ENCODE measurements at regions not wholly inside any gene's neighbourhood (a gene's known extent, or its start where the extent isn't known, plus 50 kb on each side); places are given as distances from the start of the nearest gene placed in this dataset.

- FAIRE-seq, result peak; percentile 85
- peak; percentile 53 for DNase-seq (ENCODE audit: insufficient read length, low spot score)
- TF ChIP-seq POLR2AphosphoS5 (IDR thresholded peaks at IDR 0.05; ENCODE audit: low read depth, low read length), result no peak
- TF ChIP-seq TAF1 (IDR thresholded peaks at IDR 0.05; ENCODE audit: low read depth, low read length), result no peak
- TF ChIP-seq PAX5 (IDR thresholded peaks at IDR 0.05; ENCODE audit: insufficient read depth, low read length, severe bottlenecking), result no peak
- TF ChIP-seq POU2F2 (IDR thresholded peaks at IDR 0.05; ENCODE audit: low read depth, low read length), result no peak
- TF ChIP-seq POLR2A (IDR thresholded peaks at IDR 0.05; ENCODE audit: low read depth, low read length), result no peak
- no peak for TF ChIP-seq SPI1 (IDR thresholded peaks at IDR 0.05; ENCODE audit: low read depth, low read length)
Observed at GRCh38 chr2:8456151-8457091, 225.4 kb upstream of the ID2 start.

DNA sequence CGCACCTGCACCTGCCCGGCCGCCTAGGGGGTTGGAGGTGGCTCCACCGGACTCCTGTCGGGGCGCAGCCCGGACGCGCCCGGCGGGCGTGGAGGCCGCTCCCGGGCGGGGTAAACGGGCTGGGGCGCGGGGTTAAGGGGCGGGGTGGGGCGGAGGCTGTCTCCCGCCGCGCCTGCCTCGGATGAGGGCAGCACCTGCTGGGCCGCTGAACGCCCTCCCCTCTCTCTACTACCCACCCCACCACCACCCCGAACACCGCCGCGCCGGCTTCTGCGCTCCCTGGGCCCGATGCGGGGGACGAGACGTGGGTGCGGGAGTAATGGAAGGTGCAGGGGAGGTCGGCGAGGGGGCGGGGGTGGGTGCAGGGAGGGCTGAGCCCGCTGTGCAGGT is 224.8 kb upstream of the ID2 start:
- DNase-seq (ENCODE audit: insufficient read length, low spot score) (no peak), FAIRE-seq (no peak)
- no peak for TF ChIP-seq SPI1 (IDR thresholded peaks at IDR 0.05; ENCODE audit: low read depth, low read length)
- no peak for TF ChIP-seq POU2F2 (IDR thresholded peaks at IDR 0.05; ENCODE audit: low read depth, low read length)
- no peak for TF ChIP-seq PAX5 (IDR thresholded peaks at IDR 0.05; ENCODE audit: insufficient read depth, low read length, severe bottlenecking)
- TF ChIP-seq POLR2AphosphoS5 (IDR thresholded peaks at IDR 0.05; ENCODE audit: low read depth, low read length), result no peak
- TF ChIP-seq TAF1 (IDR thresholded peaks at IDR 0.05; ENCODE audit: low read depth, low read length), result no peak
- TF ChIP-seq POLR2A (IDR thresholded peaks at IDR 0.05; ENCODE audit: low read depth, low read length), result no peak

DNA sequence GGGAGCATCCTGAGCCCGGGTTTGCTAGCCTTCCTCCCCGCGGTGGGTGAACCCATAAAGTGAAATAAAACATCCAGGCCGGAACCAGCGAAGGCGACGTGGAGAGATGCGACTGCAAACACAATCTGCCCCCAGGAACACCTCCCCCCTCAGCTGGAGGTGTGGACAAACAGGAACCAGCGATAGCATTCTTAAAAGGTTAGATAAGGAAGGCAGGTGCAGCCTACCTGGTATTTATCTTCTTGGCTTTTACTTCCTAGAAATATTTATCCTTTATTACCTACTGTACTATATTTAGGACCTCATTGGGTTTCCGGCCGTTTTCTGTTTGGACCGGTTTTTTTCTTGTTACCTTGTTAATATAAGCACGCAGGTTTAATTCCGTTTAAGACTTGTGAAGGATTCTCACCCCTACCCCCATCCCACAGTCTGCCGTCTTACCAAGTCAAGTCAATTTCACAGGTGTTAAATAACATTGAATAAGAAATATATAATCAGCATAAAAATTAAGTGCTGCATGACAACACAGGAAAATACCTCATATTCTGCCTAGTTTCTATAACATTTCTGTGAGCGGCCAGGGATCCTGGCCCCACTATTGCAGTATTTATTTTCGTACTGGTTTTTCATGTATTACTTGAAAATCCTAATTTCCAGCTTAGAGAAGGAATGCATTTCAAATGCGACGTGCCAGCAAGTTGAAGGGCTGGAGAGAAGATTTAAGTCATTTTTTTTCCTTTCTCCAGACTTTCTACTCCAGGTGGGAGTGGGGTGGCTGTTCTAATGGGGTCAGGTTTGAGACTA is 224.0 kb upstream of the ID2 start:
- TF ChIP-seq POLR2AphosphoS5 (IDR thresholded peaks at IDR 0.05; ENCODE audit: low read depth, low read length) (no peak), POLR2A (IDR thresholded peaks at IDR 0.05; ENCODE audit: low read depth, low read length) (no peak), TAF1 (IDR thresholded peaks at IDR 0.05; ENCODE audit: low read depth, low read length) (no peak), PAX5 (IDR thresholded peaks at IDR 0.05; ENCODE audit: insufficient read depth, low read length, severe bottlenecking) (no peak), POU2F2 (IDR thresholded peaks at IDR 0.05; ENCODE audit: low read depth, low read length) (no peak), SPI1 (IDR thresholded peaks at IDR 0.05; ENCODE audit: low read depth, low read length) (no peak)
- DNase-seq (ENCODE audit: insufficient read length, low spot score) (no peak), FAIRE-seq (no peak)

DNA sequence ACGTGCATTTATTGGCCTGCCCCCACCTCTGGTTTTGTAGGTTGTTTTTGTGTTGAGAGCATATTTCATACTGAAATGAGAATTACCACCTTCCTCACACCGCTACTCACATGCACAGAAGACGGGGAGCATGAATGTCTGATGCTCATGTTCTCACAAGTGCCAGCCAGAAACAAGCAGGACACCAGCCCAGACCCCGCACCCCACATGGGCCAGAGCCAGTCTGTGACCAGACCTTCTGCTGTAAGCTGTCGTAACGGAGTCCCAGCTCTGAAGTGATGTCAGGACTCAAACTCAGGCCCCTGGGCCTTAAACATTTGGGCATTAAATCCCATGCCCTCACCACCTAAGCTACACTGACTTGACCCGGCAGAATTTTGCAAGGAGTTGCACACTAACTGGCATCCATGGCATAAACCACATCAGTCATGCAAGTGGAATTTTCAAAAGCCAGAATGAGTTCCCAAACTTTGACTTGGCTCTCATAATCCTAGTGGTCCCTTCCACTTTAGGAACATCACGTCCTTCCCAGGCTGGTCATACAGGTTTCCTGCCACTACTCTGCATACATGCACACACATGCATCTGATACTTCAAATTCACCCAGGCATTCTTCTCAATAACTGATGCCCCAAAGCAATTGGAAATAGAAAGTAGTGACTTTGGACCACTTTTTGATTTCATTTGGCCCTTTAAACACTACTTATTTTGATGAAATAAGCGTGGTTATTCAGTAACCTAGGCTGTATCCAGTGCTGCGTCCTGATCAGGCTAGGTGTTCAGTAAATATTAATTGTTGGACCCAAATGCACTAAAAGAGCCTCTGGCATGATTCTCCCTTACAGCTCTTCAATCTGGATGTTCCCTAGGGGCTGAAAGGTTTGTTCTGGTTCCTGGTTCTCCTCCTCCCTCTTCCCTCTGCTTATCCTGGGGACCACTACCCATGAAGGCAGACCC is 223.1 kb upstream of the ID2 start:
- TF ChIP-seq POU2F2 (IDR thresholded peaks at IDR 0.05; ENCODE audit: low read depth, low read length) (no peak), PAX5 (IDR thresholded peaks at IDR 0.05; ENCODE audit: insufficient read depth, low read length, severe bottlenecking) (no peak), POLR2AphosphoS5 (IDR thresholded peaks at IDR 0.05; ENCODE audit: low read depth, low read length) (no peak), TAF1 (IDR thresholded peaks at IDR 0.05; ENCODE audit: low read depth, low read length) (no peak), POLR2A (IDR thresholded peaks at IDR 0.05; ENCODE audit: low read depth, low read length) (no peak), SPI1 (IDR thresholded peaks at IDR 0.05; ENCODE audit: low read depth, low read length) (no peak)
- DNase-seq (ENCODE audit: insufficient read length, low spot score) (no peak), FAIRE-seq (peak; percentile 20)

DNA sequence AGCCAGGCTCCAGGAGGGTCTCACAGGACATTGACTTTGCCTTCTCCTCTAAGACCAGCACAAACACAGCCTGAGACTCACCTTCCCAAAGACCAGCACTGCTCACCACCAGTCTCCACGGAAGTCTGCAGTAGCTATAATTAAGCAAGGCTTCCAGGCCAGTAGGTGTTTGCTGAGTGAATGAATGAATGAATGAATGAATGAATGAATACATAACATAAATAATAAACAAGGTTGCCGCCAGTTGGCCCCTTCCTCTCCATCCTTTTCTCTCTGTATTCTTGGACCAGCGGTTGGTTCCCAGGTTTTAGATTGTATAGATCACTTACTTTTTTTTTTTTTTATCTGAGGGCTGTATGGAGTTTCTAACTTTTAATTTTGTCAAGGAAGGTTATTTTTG is 222.4 kb upstream of the ID2 start:
- DNase-seq (ENCODE audit: insufficient read length, low spot score) (no peak), FAIRE-seq (no peak)
- TF ChIP-seq POU2F2 (IDR thresholded peaks at IDR 0.05; ENCODE audit: low read depth, low read length), result no peak

GRCh38 chr2:8461341-8461740 is 220.5 kb upstream of the ID2 start:
- FAIRE-seq, result peak; percentile 9
- no peak for TF ChIP-seq POLR2A (IDR thresholded peaks at IDR 0.05; ENCODE audit: low read depth, low read length)
- no peak for TF ChIP-seq POU2F2 (IDR thresholded peaks at IDR 0.05; ENCODE audit: low read depth, low read length)
- no peak for TF ChIP-seq SPI1 (IDR thresholded peaks at IDR 0.05; ENCODE audit: low read depth, low read length)
- TF ChIP-seq PAX5 (IDR thresholded peaks at IDR 0.05; ENCODE audit: insufficient read depth, low read length, severe bottlenecking), result no peak
- TF ChIP-seq POLR2AphosphoS5 (IDR thresholded peaks at IDR 0.05; ENCODE audit: low read depth, low read length), result no peak
- no peak for TF ChIP-seq TAF1 (IDR thresholded peaks at IDR 0.05; ENCODE audit: low read depth, low read length)
- DNase-seq (ENCODE audit: insufficient read length, low spot score), result no peak

DNA sequence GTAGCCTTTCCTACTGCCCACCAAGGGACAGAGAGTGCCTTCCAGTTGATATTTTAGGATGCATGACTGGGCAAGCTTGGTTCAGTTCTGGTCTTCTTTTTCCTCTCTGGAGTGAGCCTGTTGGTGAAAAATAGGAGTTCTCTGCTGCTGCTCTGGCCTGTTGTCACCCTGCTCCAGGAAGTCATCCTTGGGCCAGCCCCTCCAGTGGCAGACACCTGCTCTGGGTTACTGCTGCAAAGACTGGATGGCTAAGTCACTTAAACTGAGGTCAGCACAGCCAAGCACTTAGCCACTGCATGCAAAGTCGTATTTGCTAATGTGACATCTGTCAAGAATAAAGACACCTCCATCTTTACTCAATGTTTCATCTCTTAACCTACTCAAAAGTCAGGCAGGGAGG is 219.6 kb upstream of the ID2 start:
- no peak for FAIRE-seq
- no peak for DNase-seq (ENCODE audit: insufficient read length, low spot score)
- TF ChIP-seq POLR2A (IDR thresholded peaks at IDR 0.05; ENCODE audit: low read depth, low read length) (no peak), SPI1 (IDR thresholded peaks at IDR 0.05; ENCODE audit: low read depth, low read length) (no peak), POLR2AphosphoS5 (IDR thresholded peaks at IDR 0.05; ENCODE audit: low read depth, low read length) (no peak), TAF1 (IDR thresholded peaks at IDR 0.05; ENCODE audit: low read depth, low read length) (no peak), PAX5 (IDR thresholded peaks at IDR 0.05; ENCODE audit: insufficient read depth, low read length, severe bottlenecking) (no peak), POU2F2 (IDR thresholded peaks at IDR 0.05; ENCODE audit: low read depth, low read length) (no peak)

GRCh38 chr2:8462899-8463648 is 218.8 kb upstream of the ID2 start:
- FAIRE-seq, result no peak
- no peak for DNase-seq (ENCODE audit: insufficient read length, low spot score)
- TF ChIP-seq POLR2A (IDR thresholded peaks at IDR 0.05; ENCODE audit: low read depth, low read length) (no peak), SPI1 (IDR thresholded peaks at IDR 0.05; ENCODE audit: low read depth, low read length) (no peak), POLR2AphosphoS5 (IDR thresholded peaks at IDR 0.05; ENCODE audit: low read depth, low read length) (no peak), POU2F2 (IDR thresholded peaks at IDR 0.05; ENCODE audit: low read depth, low read length) (no peak), PAX5 (IDR thresholded peaks at IDR 0.05; ENCODE audit: insufficient read depth, low read length, severe bottlenecking) (no peak), TAF1 (IDR thresholded peaks at IDR 0.05; ENCODE audit: low read depth, low read length) (no peak)

All from GM12891 (cell line).